D341Med (cell line): ENCODE measurements at regions not wholly inside any gene's neighbourhood (a gene's known extent, or its start where the extent isn't known, plus 50 kb on each side); places are given as distances from the start of the nearest gene placed in this dataset.
A peak's percentile ranks its signal among the peaks of the same experiment; 100 is the strongest.
"Not testable (repeated sequence)": the region's sequence is repeated elsewhere in the genome, so short reads cannot be mapped to it uniquely, and the experiment has no call there.

Experiments used
- DNase-seq: peaks from one replicate; pipeline ENCODE4 v3.0.0; 2012; ENCODE audit warnings: low spot score

- no peak for DNase-seq
These were observed 53.7 kb downstream of the CAMK2N1 start for GRCh38 chr1:20432341-20432740.

GRCh38 chr1:20431176-20431460 lies 54.9 kb downstream of the CAMK2N1 start:
- DNase-seq: no peak

GRCh38 chr1:20430355-20431175 lies 55.4 kb downstream of the CAMK2N1 start:
- peak; percentile 75 for DNase-seq

- no peak for DNase-seq
These were observed 56.7 kb downstream of the CAMK2N1 start for GRCh38 chr1:20429296-20429695.

GRCh38 chr1:20428841-20429240 lies 57.2 kb downstream of the CAMK2N1 start:
- DNase-seq: no peak

GRCh38 chr1:20426923-20427322 lies 59.1 kb downstream of the CAMK2N1 start:
- DNase-seq: no peak

- DNase-seq: no peak
These were observed 59.6 kb downstream of the CAMK2N1 start for GRCh38 chr1:20426371-20426770.

GRCh38 chr1:20425622-20426021 lies 60.4 kb downstream of the CAMK2N1 start:
- no peak for DNase-seq

- DNase-seq: no peak
These were observed 62.7 kb downstream of the CAMK2N1 start for GRCh38 chr1:20423169-20423795.

- no peak for DNase-seq
These were observed 64.6 kb downstream of the CAMK2N1 start for GRCh38 chr1:20421441-20421840.

GRCh38 chr1:20417581-20417980 lies 68.4 kb downstream of the CAMK2N1 start:
- no peak for DNase-seq

GRCh38 chr1:20416706-20417105 lies 69.3 kb downstream of the CAMK2N1 start:
- DNase-seq: no peak

GRCh38 chr1:20413776-20414140 lies 72.3 kb downstream of the CAMK2N1 start:
- DNase-seq: no peak

GRCh38 chr1:20413136-20413775 lies 72.8 kb downstream of the CAMK2N1 start:
- no peak for DNase-seq

GRCh38 chr1:20411196-20411980 lies 74.6 kb downstream of the CAMK2N1 start:
- no peak for DNase-seq

- no peak for DNase-seq
These were observed 75.5 kb downstream of the CAMK2N1 start for GRCh38 chr1:20410503-20410902.

- DNase-seq: no peak
These were observed 76.0 kb downstream of the CAMK2N1 start for GRCh38 chr1:20409971-20410370.

GRCh38 chr1:20409012-20409411 lies 77.0 kb downstream of the CAMK2N1 start:
- DNase-seq: no peak

GRCh38 chr1:20408133-20408650 lies 77.8 kb downstream of the CAMK2N1 start:
- not testable (repeated sequence) for DNase-seq

GRCh38 chr1:20405893-20406604 lies 80.0 kb downstream of the CAMK2N1 start:
- DNase-seq: no peak

- no peak for DNase-seq
These were observed 80.8 kb downstream of the CAMK2N1 start for GRCh38 chr1:20405051-20405754.
